Liver (tissue), 8 donors: ENCODE measurements at regions not wholly inside any gene's neighbourhood (a gene's known extent, or its start where the extent isn't known, plus 50 kb on each side); places are given as distances from the start of the nearest gene placed in this dataset.

Experiments
- DNase-seq: peaks from one replicate; pipeline ENCODE4 v3.0.0-alpha.2; 2017; ENCODE audit warnings: low spot score
- H3K27ac ChIP-seq, 2 donors: one replicate each; pipeline ENCODE4 v1.7.0; 2013; ENCODE audit warnings: inconsistent platforms in 2 of 2, low read length in 2 of 2, control low read depth in 1 of 2, low read depth in 1 of 2, mild to moderate bottlenecking in 1 of 2
- H3K27me3 ChIP-seq, 4 donors: one replicate each; pipeline versions ENCODE4 v1.6.1 to v1.7.0; 2013; ENCODE audit warnings: low read length in 3 of 4, inconsistent platforms in 1 of 4, mild to moderate bottlenecking in 1 of 4, moderate library complexity in 1 of 4; ENCODE audit not compliant: control insufficient read depth in 4 of 4, insufficient read depth in 4 of 4
- H3K36me3 ChIP-seq, 4 donors: one replicate each; pipeline versions ENCODE4 v1.6.1 to v1.7.0; 2013; ENCODE audit warnings: low read length in 3 of 4, mild to moderate bottlenecking in 3 of 4, low read depth in 1 of 4, moderate library complexity in 1 of 4; ENCODE audit not compliant: control insufficient read depth in 4 of 4, insufficient read depth in 3 of 4
- H3K4me1 ChIP-seq, 4 donors: one replicate each; pipeline versions ENCODE4 v1.6.1 to v1.7.0; 2013; ENCODE audit warnings: low read length in 3 of 4, mild to moderate bottlenecking in 3 of 4, moderate library complexity in 1 of 4; ENCODE audit not compliant: control insufficient read depth in 4 of 4, insufficient read depth in 4 of 4
- H3K4me3 ChIP-seq, 3 donors: one replicate each; pipeline versions ENCODE4 v1.6.1 to v1.7.0; 2013; ENCODE audit warnings: low read length in 3 of 3, control low read depth in 1 of 3, low read depth in 1 of 3, mild to moderate bottlenecking in 1 of 3
- H3K9ac ChIP-seq, 2 donors: one replicate each; pipeline ENCODE4 v1.7.0; 2013; ENCODE audit warnings: low read length in 2 of 2, mild to moderate bottlenecking in 2 of 2, moderate library complexity in 2 of 2, control low read depth in 1 of 2, low read depth in 1 of 2
- H3K9me3 ChIP-seq, 4 donors: one replicate each; pipeline versions ENCODE4 v1.6.1 to v1.7.0; 2013; ENCODE audit warnings: low read length in 3 of 4; ENCODE audit not compliant: control insufficient read depth in 4 of 4
- FOXA2 ChIP-seq: IDR thresholded peaks from 2 replicates; pipeline ENCODE4 v1.6.1; 2016; ENCODE audit warnings: antibody characterized with exemption
- GABPA ChIP-seq, 2 donors: IDR thresholded peaks in 1 of 2; conservative IDR thresholded peaks in 1 of 2; 2 replicates each; pipeline ENCODE4 v1.6.1; 2016; ENCODE audit warnings: antibody characterized with exemption in 2 of 2, mild to moderate bottlenecking in 1 of 2, moderate library complexity in 1 of 2
- REST ChIP-seq: IDR thresholded peaks from 2 replicates; pipeline ENCODE4 v1.6.1; 2016; ENCODE audit warnings: antibody characterized with exemption, mild to moderate bottlenecking
- RXRA ChIP-seq, 2 donors: IDR thresholded peaks; 2 replicates each; pipeline ENCODE4 v1.6.1; 2017 to 2018; ENCODE audit warnings: antibody characterized with exemption in 2 of 2, mild to moderate bottlenecking in 1 of 2
- TAF1 ChIP-seq: conservative IDR thresholded peaks from 2 replicates; pipeline ENCODE4 v1.6.1; 2016; ENCODE audit warnings: antibody characterized with exemption, mild to moderate bottlenecking
- WGBS: extraction: QIAGEN DNeasy Blood & Tissue Kit; methylation state at CpG from one replicate; pipeline ENCODE4 v1.1.7; 2013; 5-methylcytosine and 5-hydroxymethylcytosine counted together
- TF ChIP-seq, protein P1 (sequence below): fragments of 150-350 bp; IDR thresholded peaks from 2 replicates; pipeline ENCODE4 v1.5.1; 2017; ENCODE audit warnings: improper control_type of control experiment, low read depth, low read length; ENCODE audit not compliant: missing input control
- TF ChIP-seq, protein P2 (sequence below): IDR thresholded peaks from 2 replicates; pipeline ENCODE4 v1.6.1; 2016; ENCODE audit warnings: antibody characterized with exemption
- TF ChIP-seq, protein P3 (sequence below): IDR thresholded peaks from 2 replicates; pipeline ENCODE4 v1.6.1; 2016; ENCODE audit warnings: antibody characterized with exemption
- donor health status: healthy.
- donor health status: healthy.
- donor health status: healthy.
- donor health status: healthy.
- donor health status: healthy.

DNA sequence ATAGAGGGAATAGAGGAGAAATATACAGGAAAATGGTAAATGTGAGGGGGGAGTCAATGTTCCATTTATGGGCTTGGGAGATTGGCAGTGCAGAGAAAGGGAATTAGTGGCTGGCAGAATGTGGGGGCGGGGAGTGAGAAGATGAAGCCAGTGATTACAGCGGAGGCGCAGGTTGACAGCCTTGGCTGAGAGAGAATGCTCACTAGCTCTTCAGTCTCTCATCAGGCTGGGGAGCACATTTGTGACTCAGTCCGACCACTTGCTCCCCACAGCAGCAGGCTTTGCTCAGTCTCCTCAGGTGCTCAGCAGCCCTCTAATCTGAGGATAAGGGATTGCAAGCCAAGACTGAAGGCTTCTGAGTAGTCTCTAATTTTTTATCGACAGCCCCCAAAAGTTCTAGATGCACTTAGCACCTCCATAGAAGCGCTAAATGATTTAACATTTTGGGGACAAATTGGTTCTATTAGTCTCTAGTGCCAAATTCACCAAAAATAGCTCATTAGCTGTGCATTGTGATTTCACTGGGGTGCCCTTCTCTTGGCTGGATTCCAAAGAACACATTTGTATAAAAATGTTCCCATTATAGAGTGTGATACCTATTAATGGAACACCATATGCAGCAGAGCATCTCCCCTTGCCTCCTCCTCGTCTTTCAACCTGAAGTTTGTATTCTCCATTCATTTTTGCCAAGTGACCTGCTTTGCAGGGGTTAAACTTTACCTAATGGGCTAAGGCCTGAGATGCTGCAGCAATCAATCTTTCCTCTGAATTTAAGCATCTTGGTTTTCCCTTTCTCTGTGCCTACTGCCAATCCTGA is 191.8 kb downstream of the ZNF326 start:
- Histone ChIP-seq H3K4me3 (no peak overlapping the region), H3K4me1 (no peaks in the 10 kb centered on the region), H3K36me3 (no peaks in the 10 kb centered on the region), H3K9me3 (no peaks in the 10 kb centered on the region), H3K9ac (no peak overlapping the region), H3K27ac (no peak overlapping the region), H3K27me3 (no peaks in the 10 kb centered on the region)
- no peak for DNase-seq
- TF ChIP-seq, protein P1, sequence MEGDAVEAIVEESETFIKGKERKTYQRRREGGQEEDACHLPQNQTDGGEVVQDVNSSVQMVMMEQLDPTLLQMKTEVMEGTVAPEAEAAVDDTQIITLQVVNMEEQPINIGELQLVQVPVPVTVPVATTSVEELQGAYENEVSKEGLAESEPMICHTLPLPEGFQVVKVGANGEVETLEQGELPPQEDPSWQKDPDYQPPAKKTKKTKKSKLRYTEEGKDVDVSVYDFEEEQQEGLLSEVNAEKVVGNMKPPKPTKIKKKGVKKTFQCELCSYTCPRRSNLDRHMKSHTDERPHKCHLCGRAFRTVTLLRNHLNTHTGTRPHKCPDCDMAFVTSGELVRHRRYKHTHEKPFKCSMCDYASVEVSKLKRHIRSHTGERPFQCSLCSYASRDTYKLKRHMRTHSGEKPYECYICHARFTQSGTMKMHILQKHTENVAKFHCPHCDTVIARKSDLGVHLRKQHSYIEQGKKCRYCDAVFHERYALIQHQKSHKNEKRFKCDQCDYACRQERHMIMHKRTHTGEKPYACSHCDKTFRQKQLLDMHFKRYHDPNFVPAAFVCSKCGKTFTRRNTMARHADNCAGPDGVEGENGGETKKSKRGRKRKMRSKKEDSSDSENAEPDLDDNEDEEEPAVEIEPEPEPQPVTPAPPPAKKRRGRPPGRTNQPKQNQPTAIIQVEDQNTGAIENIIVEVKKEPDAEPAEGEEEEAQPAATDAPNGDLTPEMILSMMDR = no peak
- TF ChIP-seq FOXA2 = no peak
- TF ChIP-seq, protein P2, sequence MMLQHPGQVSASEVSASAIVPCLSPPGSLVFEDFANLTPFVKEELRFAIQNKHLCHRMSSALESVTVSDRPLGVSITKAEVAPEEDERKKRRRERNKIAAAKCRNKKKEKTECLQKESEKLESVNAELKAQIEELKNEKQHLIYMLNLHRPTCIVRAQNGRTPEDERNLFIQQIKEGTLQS = no peak
- no peak for TF ChIP-seq GABPA (IDR thresholded peaks at IDR 0.05 in 1 of 2, conservative IDR thresholded peaks at IDR 0.05 in 1 of 2)
- 67% methylated on average over 7 of the region's 7 CpGs for WGBS

DNA sequence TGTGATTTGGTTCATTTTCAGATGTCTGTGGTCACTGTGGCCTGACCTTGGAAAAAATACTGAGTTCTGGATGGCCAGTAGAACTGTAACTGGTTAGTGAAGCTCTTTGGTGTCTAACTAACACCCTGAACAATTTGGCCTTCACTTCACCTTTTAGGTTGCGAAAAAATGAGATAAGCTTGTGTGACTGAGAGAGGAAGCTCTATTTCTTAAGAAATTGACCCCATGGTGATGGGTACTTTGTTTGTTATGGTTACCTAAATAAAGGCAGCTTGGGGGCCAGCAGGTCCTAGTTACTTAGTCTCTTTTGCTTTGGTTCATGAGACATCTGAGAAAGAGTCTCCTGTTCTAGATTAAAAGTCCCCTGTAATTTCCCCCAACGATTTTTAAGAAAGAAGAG is 181.6 kb downstream of the ZNF326 start:
- Histone ChIP-seq H3K9me3 (no peaks in the 10 kb centered on the region), H3K4me3 (no peak overlapping the region), H3K9ac (no peak overlapping the region), H3K27me3 (no peaks in the 10 kb centered on the region), H3K4me1 (no peaks in the 10 kb centered on the region), H3K27ac (no peak overlapping the region), H3K36me3 (no peaks in the 10 kb centered on the region)
- DNase-seq = no peak
- TF ChIP-seq RXRA (IDR thresholded peaks at IDR 0.05) (no peak), REST (no peak), TAF1 (no peak)
- TF ChIP-seq, protein P2 = no peak
- TF ChIP-seq, protein P3, sequence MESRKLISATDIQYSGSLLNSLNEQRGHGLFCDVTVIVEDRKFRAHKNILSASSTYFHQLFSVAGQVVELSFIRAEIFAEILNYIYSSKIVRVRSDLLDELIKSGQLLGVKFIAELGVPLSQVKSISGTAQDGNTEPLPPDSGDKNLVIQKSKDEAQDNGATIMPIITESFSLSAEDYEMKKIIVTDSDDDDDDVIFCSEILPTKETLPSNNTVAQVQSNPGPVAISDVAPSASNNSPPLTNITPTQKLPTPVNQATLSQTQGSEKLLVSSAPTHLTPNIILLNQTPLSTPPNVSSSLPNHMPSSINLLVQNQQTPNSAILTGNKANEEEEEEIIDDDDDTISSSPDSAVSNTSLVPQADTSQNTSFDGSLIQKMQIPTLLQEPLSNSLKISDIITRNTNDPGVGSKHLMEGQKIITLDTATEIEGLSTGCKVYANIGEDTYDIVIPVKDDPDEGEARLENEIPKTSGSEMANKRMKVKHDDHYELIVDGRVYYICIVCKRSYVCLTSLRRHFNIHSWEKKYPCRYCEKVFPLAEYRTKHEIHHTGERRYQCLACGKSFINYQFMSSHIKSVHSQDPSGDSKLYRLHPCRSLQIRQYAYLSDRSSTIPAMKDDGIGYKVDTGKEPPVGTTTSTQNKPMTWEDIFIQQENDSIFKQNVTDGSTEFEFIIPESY = no peak
- 68% methylated on average over 2 of the region's 2 CpGs for WGBS
